Spleen (tissue), 7 donors: ENCODE measurements at regions not wholly inside any gene's neighbourhood (a gene's known extent, or its start where the extent isn't known, plus 50 kb on each side); places are given as distances from the start of the nearest gene placed in this dataset.

Experiments used
- CTCF ChIP-seq, 11 experiments: fragments of 200-600 bp in 7 of 11; fragments of 450-650 bp in 4 of 11; sonication (generic) in 4 of 11; IDR thresholded peaks in 8 of 11; conservative IDR thresholded peaks in 3 of 11; 1 replicate in 7 of 11; 2 replicates in 4 of 11; pipeline versions ENCODE4 v1.4.0 to v1.8.0; 2016 to 2021; ENCODE audit warnings: antibody characterized with exemption in 11 of 11, inconsistent platforms in 4 of 11, mild to moderate bottlenecking in 1 of 11
- POLR2A ChIP-seq, 3 donors: fragments of 450-650 bp; IDR thresholded peaks; one replicate each; pipeline ENCODE4 v1.5.1; 2017; ENCODE audit warnings: antibody characterized with exemption in 3 of 3, mild to moderate bottlenecking in 1 of 3
- donor health status: DM: no; HTN: no; CAD: no; lungs with moderate emphysema.
- donor health status: DM: no; HTN: no; CAD: no.
- donor health status: DM: no; HTN: no; CAD: no.

DNA sequence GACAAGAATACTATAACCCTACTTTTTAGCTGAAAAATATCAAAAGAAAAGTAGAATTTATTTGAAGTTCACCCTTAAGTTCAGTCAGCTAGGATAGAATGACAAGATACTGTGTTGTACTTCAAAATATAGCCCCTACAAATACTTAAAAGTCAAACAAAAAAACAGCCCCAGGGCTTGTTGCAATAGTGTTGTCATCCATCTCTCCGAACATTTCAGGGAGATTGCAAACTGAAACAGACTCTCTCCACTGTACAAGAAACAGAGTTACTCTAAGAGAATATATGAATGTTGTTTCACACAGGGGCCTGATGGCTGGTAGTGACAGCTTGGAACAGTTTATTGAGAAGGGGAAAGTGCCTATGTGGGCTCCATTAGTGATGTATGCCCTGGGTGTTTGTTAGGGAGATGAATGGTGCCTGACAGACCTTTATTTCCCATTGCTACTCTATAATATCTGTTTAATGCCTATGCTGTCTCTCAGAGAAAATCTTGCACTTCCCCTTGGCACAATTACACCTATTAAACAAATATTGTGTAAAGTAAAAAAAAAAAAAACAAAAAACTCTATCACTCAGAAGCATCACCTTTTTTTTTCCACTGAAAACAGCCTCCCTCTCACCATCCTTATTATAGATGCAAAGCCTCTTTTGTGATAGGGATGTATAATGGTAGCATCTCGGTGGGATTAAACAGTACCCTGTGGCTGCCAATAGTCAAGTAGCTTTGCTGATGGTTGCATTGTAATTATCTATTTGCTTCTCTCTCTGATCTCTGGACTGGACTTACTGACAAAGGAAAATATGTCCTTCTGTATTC is 506.3 kb upstream of the LUZP2 start:
- TF ChIP-seq POLR2A (IDR thresholded peaks at IDR 0.05) = no peak
- no peak for TF ChIP-seq CTCF (IDR thresholded peaks at IDR 0.05 in 8 of 11, conservative IDR thresholded peaks at IDR 0.05 in 3 of 11)
